Activated naive CD4-positive, alpha-beta T cell treated with anti-CD3 and anti-CD28 coated beads, Interleukin-2, amount 10 ng/mL, durations not matched to agents 7 days and 5 days (primary cell): ENCODE measurements at regions not wholly inside any gene's neighbourhood (a gene's known extent, or its start where the extent isn't known, plus 50 kb on each side); places are given as distances from the start of the nearest gene placed in this dataset.

ENCODE experiments used
- CTCF ChIA-PET: fragments of 350-600 bp; sonication (Branson Sonifier 250); formaldehyde crosslinking; loops from one replicate; lab custom pipeline; 2021; ENCODE audit warnings: antibody characterized with exemption; lab: Charles Lee
- DNase-seq: peaks from one replicate; pipeline ENCODE4 v3.0.0-alpha.2; 2020
- H3K27ac Mint-ChIP-seq: one replicate; pipeline ENCODE4 v1.8.0; 2021; ENCODE audit warnings: mild to moderate bottlenecking, moderate library complexity, mixed read lengths
- H3K27me3 Mint-ChIP-seq: one replicate; pipeline ENCODE4 v1.8.0; 2021; ENCODE audit warnings: mild to moderate bottlenecking, mixed read lengths
- H3K36me3 Mint-ChIP-seq: one replicate; pipeline ENCODE4 v1.8.0; 2021; ENCODE audit warnings: mixed read lengths
- H3K4me1 Mint-ChIP-seq: one replicate; pipeline ENCODE4 v1.8.0; 2021; ENCODE audit warnings: mixed read lengths
- H3K4me3 Mint-ChIP-seq: one replicate; pipeline ENCODE4 v1.8.0; 2021; ENCODE audit warnings: mild to moderate bottlenecking, moderate library complexity, mixed read lengths
- H3K9me3 Mint-ChIP-seq: one replicate; pipeline ENCODE4 v1.8.0; 2021; ENCODE audit warnings: mixed read lengths

- H3K4me1 Mint-ChIP-seq = no peaks in the 10 kb centered on the region
- H3K27ac Mint-ChIP-seq = no peak overlapping the region
- H3K27me3 Mint-ChIP-seq = no peaks in the 10 kb centered on the region
- no peaks in the 10 kb centered on the region for H3K36me3 Mint-ChIP-seq
- CTCF ChIA-PET = no interaction called here
- no peak for DNase-seq
- H3K4me3 Mint-ChIP-seq = no peak overlapping the region
- no peaks in the 10 kb centered on the region for H3K9me3 Mint-ChIP-seq
Observed at GRCh38 chr4:22881411-22881810, 188.7 kb downstream of the GBA3 start.

- Mint-ChIP-seq H3K27me3 (no peaks in the 10 kb centered on the region), H3K9me3 (no peaks in the 10 kb centered on the region), H3K4me1 (no peaks in the 10 kb centered on the region), H3K27ac (no peak overlapping the region), H3K36me3 (no peaks in the 10 kb centered on the region), H3K4me3 (no peak overlapping the region)
- CTCF ChIA-PET = no interaction called here
- DNase-seq = no peak
Observed at GRCh38 chr4:22877486-22878052, 184.8 kb downstream of the GBA3 start.

DNA sequence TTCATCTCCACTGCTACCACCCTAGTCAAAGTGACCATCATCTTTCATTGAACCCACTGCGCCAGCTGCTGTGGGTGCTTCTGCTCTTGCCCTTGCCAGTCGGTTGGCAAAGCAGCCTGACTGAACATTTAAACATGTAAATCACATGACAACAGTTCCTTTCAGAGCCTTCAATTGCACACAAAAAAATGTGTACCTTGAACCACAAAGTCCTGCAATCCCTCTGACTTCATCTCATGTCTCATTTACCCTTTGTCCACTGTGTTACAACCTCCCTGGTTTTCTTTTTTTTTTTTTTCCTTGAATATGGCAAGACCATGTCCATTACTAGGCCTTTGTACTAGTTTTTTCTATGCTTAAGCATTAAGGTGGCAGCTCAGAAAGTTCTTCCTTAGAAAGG, 183.5 kb downstream of the GBA3 start:
- Mint-ChIP-seq H3K4me1 (no peaks in the 10 kb centered on the region), H3K27me3 (no peaks in the 10 kb centered on the region), H3K27ac (no peak overlapping the region), H3K4me3 (no peak overlapping the region), H3K36me3 (no peaks in the 10 kb centered on the region), H3K9me3 (no peaks in the 10 kb centered on the region)
- CTCF ChIA-PET = no interaction called here
- no peak for DNase-seq

- no peak for DNase-seq
- H3K36me3 Mint-ChIP-seq = no peaks in the 10 kb centered on the region
- H3K27ac Mint-ChIP-seq = no peak overlapping the region
- no peaks in the 10 kb centered on the region for H3K27me3 Mint-ChIP-seq
- H3K4me1 Mint-ChIP-seq = no peaks in the 10 kb centered on the region
- H3K4me3 Mint-ChIP-seq = no peak overlapping the region
- no peaks in the 10 kb centered on the region for H3K9me3 Mint-ChIP-seq
- CTCF ChIA-PET = interaction anchor here (0.6 kb wide), 1 partner anchor 838 kb away, joined by 3 read pairs; no protein-coding TSS in a partner anchor
Observed at GRCh38 chr4:22875587-22876257, 183.0 kb downstream of the GBA3 start.

GRCh38 chr4:22874334-22874912, 181.7 kb downstream of the GBA3 start:
- no peaks in the 10 kb centered on the region for H3K9me3 Mint-ChIP-seq
- H3K27me3 Mint-ChIP-seq = no peaks in the 10 kb centered on the region
- no peak for DNase-seq
- CTCF ChIA-PET = no interaction called here
- no peaks in the 10 kb centered on the region for H3K4me1 Mint-ChIP-seq
- no peak overlapping the region for H3K27ac Mint-ChIP-seq
- no peak overlapping the region for H3K4me3 Mint-ChIP-seq
- H3K36me3 Mint-ChIP-seq = no peaks in the 10 kb centered on the region

GRCh38 chr4:22873899-22874298, 181.2 kb downstream of the GBA3 start:
- Mint-ChIP-seq H3K9me3 (no peaks in the 10 kb centered on the region), H3K27ac (no peak overlapping the region), H3K27me3 (no peaks in the 10 kb centered on the region), H3K4me3 (no peak overlapping the region), H3K4me1 (no peaks in the 10 kb centered on the region), H3K36me3 (no peaks in the 10 kb centered on the region)
- CTCF ChIA-PET = no interaction called here
- no peak for DNase-seq

DNA sequence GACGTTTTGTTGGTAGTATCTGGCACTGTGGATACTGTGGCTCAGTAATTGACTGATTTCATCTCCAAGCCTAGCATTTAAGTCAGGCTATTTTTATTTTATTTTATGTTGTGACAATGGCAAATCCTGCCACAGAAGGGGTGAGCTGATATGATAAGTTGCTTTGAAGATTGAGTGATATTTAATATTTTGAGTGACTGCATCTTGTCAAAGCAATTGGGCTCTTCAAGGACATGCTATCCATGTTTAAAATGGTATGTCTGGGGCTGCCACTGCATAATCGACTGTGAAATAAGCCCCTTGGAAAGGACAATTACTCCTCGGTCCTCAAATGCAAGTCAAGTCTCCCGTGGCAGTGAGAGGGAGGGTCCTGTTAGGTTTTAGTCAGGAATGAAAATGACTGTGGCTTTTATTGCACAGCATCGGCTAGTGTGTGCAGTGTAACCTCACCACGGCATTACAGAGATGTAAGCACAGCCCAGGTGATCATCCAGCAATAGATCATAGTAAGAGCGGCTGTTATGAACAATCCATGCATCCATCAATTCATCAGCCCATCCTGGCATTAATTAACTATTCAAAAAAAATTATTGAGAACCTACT, 178.2 kb downstream of the GBA3 start:
- no peak overlapping the region for H3K4me3 Mint-ChIP-seq
- no peak for DNase-seq
- H3K9me3 Mint-ChIP-seq = no peaks in the 10 kb centered on the region
- no peaks in the 10 kb centered on the region for H3K36me3 Mint-ChIP-seq
- CTCF ChIA-PET = no interaction called here
- no peaks in the 10 kb centered on the region for H3K4me1 Mint-ChIP-seq
- no peak overlapping the region for H3K27ac Mint-ChIP-seq
- H3K27me3 Mint-ChIP-seq = no peaks in the 10 kb centered on the region

GRCh38 chr4:22869235-22869634, 176.5 kb downstream of the GBA3 start:
- CTCF ChIA-PET = no interaction called here
- no peaks in the 10 kb centered on the region for H3K27me3 Mint-ChIP-seq

More at GRCh38 chr4:22869235-22869634, 176.5 kb downstream of the GBA3 start:
- H3K9me3 Mint-ChIP-seq = no peaks in the 10 kb centered on the region
- no peak overlapping the region for H3K4me3 Mint-ChIP-seq
- H3K27ac Mint-ChIP-seq = no peak overlapping the region
- no peak for DNase-seq
- H3K4me1 Mint-ChIP-seq = no peaks in the 10 kb centered on the region
- no peaks in the 10 kb centered on the region for H3K36me3 Mint-ChIP-seq
